Heart left ventricle (tissue), 13 donors: ENCODE measurements at regions not wholly inside any gene's neighbourhood (a gene's known extent, or its start where the extent isn't known, plus 50 kb on each side); places are given as distances from the start of the nearest gene placed in this dataset.

Experiments
- CTCF ChIP-seq, 12 donors: fragments of 200-600 bp; sonication (generic) in 4 of 12; IDR thresholded peaks; one replicate each; pipeline versions ENCODE4 v1.5.0 to v1.8.0; 2018 to 2022; ENCODE audit warnings: antibody characterized with exemption in 12 of 12, mild to moderate bottlenecking in 5 of 12
- POLR2A ChIP-seq, 2 donors: fragments of 450-650 bp; IDR thresholded peaks; one replicate each; pipeline ENCODE4 v1.6.1; 2017; ENCODE audit warnings: antibody characterized with exemption in 2 of 2, mild to moderate bottlenecking in 2 of 2, moderate library complexity in 2 of 2
- donor health status: ischemic (EF 13 %, LVEDD 7.1; RV severe dilation, severe dysfunction).
- donor health status: DM: no; HTN: yes; CAD: no.
- donor health status: DM: no; HTN: no; CAD: no.
- donor health status: ischemic (EF 25% LVEDD 6.9; RV normal size, moderate dysfunction).
- donor health status: ischemic (EF 25% LVEDD 5.7; RV mildly dilated, moderate dysfunction).
- donor health status: ischemic (EF 35%, LVEDD 5.7; RV mildly dilated, moderate dysfunction).
- donor health status: nonischemic (EF 11% LVEDD 7.7; RV severe dilation, severe dysfunction).
- donor health status: DM: yes; HTN: yes; CAD: no.
- donor health status: PGD.
- donor health status: ischemic (EF 29% LVEDD 5.4; RV normal size, mild dysfunction).
- donor health status: nonischemic (EF 23%, LVEDD 6.1; RV moderate dilation, normal function).

GRCh38 chr2:129142465-129142864 is 823.8 kb upstream of the HS6ST1 start:
- TF ChIP-seq CTCF (IDR thresholded peaks at IDR 0.05): no peak
- TF ChIP-seq POLR2A (IDR thresholded peaks at IDR 0.05): no peak
